22Rv1 (cell line): ENCODE measurements at regions not wholly inside any gene's neighbourhood (a gene's known extent, or its start where the extent isn't known, plus 50 kb on each side); places are given as distances from the start of the nearest gene placed in this dataset.
"Not testable (repeated sequence)": the region's sequence is repeated elsewhere in the genome, so short reads cannot be mapped to it uniquely, and the experiment has no call there.

Source experiments
- H3K27ac ChIP-seq: fragments of 450-650 bp; 2 replicates; pipeline ENCODE4 v1.5.1; 2017
- ZFX ChIP-seq: fragments of 450-650 bp; IDR thresholded peaks from 2 replicates; pipeline ENCODE4 v1.6.1; 2017; ENCODE audit warnings: antibody characterized with exemption, borderline replicate concordance
- TF ChIP-seq, protein P1 (sequence below): fragments of 450-650 bp; IDR thresholded peaks from 2 replicates; pipeline ENCODE4 v1.5.1; 2017; ENCODE audit warnings: mild to moderate bottlenecking

DNA sequence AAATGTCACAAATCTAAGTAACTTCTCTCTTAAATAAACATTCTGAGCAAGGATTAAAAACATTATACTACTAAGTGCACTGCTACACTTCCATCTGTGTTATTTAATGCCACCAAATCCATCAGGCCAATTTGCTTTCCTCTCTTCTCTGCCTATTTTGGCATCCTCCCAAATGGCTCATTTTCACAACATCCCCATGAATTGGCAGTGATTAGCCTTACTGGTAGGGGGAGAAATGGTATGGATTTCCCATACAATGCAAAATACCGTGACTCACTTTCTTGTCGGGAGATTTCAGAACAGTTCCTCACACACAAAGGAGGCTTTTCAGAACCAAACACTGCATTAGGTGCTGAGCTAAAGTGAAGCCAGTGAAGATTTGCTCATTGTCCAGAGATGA lies 195.7 kb downstream of the MIS18A start:
- H3K27ac ChIP-seq: no peak overlapping the region
- no peak for TF ChIP-seq ZFX
- TF ChIP-seq, protein P1, sequence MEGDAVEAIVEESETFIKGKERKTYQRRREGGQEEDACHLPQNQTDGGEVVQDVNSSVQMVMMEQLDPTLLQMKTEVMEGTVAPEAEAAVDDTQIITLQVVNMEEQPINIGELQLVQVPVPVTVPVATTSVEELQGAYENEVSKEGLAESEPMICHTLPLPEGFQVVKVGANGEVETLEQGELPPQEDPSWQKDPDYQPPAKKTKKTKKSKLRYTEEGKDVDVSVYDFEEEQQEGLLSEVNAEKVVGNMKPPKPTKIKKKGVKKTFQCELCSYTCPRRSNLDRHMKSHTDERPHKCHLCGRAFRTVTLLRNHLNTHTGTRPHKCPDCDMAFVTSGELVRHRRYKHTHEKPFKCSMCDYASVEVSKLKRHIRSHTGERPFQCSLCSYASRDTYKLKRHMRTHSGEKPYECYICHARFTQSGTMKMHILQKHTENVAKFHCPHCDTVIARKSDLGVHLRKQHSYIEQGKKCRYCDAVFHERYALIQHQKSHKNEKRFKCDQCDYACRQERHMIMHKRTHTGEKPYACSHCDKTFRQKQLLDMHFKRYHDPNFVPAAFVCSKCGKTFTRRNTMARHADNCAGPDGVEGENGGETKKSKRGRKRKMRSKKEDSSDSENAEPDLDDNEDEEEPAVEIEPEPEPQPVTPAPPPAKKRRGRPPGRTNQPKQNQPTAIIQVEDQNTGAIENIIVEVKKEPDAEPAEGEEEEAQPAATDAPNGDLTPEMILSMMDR: no peak

DNA sequence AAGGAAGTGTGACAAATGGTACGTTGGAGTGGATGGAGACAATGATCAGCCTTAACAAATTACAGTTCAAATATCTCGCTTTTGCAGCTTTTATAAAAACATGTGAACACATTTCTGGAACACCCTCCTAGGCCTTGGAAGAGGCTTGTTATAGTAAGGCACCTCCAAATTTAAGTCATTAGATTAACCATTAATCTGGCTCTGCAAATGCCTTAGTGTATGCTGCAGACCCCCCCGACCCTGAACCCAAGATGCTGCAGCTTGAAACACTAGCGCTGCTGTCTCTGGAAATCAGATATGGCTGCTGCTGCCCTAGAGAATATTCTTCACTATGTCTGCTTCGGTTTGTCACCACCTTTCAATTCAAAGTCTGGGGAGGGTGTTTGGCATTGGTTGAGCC lies 196.4 kb downstream of the MIS18A start:
- TF ChIP-seq ZFX: no peak
- TF ChIP-seq, protein P1: no peak
- no peak overlapping the region for H3K27ac ChIP-seq

DNA sequence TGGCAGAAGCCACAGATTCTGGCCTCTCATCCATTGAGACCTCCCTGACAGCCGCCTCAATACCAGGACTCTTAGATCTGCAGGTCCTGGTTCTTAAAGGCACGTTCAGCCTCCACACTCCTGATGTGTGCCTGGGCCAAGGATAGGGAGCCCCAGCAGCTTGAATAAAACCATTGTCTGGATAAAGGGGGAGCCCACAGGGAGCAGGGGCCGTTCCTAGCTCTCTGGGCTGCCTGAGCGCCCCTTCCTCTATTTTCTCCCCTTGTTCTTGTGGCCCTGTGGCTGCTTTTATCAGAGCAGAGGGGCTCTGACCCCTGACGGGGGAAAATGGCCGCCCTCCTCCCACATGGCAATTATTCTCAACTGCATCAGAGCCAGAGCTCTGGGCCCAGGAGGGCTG lies 200.8 kb downstream of the HUNK start:
- TF ChIP-seq, protein P1: no peak
- TF ChIP-seq ZFX: no peak
- no peak overlapping the region for H3K27ac ChIP-seq

DNA sequence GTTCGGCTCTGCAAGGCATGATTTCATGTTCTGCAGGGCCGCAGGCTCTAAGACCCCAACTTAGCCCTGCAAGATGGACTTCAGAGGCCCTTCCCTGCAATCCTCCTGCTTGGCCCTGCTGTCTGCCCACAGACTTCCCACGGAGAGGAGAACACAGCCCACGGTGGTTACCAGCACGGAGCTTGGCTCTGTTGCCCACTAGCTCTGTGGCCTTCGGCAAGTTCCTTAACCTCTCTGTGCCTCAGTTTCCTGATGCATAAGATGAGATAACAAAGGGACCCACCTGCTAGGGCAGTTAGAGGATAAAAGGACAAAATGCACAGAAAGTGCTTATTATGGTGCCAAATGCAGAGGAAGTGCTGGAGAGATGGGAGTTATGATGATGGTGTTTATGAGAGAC lies 200.4 kb downstream of the HUNK start:
- no peak for TF ChIP-seq ZFX
- TF ChIP-seq, protein P1: no peak
- no peak overlapping the region for H3K27ac ChIP-seq

DNA sequence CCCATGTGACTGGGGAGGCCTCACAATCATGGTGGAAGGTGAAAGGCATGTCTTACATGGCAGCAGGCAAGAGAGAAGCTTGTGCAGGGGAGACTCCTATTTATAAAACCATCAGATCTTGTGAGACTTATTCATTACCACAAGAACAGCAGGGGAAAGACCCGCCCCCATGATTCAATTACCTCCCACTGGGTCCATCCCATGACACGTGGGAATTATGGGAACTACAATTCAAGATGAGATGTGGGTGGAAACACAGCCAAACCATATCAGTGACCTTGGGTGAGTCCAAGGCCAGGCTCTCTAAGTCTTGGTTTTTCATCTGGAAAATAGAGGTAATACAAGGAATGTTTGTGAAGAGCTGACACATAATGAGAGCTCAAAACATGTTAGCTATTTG lies 198.8 kb downstream of the HUNK start:
- H3K27ac ChIP-seq: not testable (repeated sequence)

DNA sequence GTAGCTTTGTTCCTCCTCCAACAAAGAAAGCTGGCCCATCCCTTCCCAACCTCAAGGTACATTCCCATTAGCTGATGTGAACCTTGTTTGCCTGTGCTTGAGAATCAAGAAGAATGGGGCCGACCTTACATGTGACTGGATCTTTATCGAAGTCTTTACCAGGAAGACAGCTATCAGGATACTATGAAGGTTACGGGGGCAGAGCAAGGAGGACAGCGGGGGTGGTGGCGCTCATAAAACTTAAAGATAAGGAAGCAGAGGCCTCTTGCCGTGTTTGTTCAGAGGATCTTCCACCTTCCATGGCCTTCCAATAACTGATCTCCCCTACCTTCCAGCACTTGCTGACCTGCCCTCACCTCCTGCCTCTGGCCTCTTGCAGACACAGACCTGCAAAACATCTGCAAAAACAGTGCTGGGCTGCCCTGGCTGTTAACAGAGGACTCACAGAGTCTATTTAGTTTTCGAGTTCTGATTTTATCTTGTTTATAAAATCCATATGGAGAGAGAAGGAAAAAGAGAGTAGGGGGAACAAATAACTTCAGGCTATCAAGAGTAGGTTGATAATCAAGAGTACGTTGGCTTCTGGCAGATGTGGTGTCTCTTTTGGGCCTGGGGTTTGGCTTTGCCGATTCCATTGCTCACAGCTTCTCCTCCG lies 198.0 kb downstream of the HUNK start:
- TF ChIP-seq, protein P1: no peak
- no peak for TF ChIP-seq ZFX
- H3K27ac ChIP-seq: no peak overlapping the region

DNA sequence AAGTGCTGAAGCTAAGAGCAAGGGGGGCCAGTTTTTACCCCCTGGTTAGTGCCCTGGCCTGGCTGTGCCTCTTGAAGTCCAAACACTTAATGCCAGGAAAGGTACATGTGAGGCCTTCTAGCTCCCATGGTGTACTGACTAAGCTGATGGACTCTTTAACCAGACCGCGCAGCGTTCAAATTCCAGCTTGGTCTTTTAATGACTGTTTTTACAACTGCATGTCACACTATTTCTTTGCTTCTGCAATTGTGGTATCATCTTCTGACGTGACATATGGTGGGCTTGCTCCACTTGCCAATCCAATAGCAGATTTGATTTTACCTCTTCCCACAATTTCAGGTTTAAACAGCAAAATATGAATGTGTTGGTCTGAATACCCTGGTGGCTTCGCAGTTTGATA lies 197.3 kb downstream of the HUNK start:
- no peak overlapping the region for H3K27ac ChIP-seq
- TF ChIP-seq ZFX: no peak
- TF ChIP-seq, protein P1: no peak

DNA sequence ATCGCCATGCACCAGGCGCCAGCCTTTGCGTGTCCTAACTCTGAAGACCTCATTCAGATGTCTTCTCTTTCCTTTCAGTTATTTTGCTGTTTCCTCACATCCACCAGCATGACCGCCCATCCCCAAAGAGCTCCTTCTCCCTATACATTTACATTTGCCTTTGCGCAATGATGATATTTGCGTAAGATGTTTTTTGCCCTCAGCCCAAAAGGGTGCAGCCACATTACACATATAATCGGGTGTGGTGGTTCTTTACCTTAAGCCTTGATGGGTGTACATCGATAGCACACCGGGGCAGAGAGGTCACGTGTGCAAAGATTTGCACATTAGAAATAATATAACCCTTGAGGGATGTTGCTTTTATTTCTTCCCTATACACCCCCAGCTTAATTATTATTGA lies 192.8 kb downstream of the HUNK start:
- no peak overlapping the region for H3K27ac ChIP-seq
- TF ChIP-seq, protein P1: no peak
- no peak for TF ChIP-seq ZFX
